ENCODE measurements at regions not wholly inside any gene's neighbourhood (a gene's known extent, or its start where the extent isn't known, plus 50 kb on each side); places are given as distances from the start of the nearest gene placed in this dataset.
"Not testable (repeated sequence)": the region's sequence is repeated elsewhere in the genome, so short reads cannot be mapped to it uniquely, and the experiment has no call there.

DNA sequence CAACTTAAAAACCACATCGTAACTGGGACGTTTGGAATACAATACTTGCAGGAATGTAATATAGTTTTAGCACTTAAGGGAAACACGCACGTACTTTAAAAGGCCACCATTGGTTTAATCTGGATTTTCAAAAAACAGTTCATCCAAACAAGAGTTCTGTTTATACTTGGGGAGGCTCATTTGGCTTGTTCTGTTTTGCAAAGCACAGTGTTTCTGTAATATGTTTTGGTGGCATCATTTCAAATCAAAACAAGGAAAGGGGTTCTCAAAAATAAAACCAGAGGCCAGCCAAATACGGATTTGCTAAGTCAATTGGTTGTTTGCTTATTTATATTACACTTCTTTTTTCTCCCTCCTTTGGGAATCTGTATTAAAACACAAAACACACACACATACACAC, 656.1 kb upstream of the SOX9 start:
- no peak for DNase-seq

DNA sequence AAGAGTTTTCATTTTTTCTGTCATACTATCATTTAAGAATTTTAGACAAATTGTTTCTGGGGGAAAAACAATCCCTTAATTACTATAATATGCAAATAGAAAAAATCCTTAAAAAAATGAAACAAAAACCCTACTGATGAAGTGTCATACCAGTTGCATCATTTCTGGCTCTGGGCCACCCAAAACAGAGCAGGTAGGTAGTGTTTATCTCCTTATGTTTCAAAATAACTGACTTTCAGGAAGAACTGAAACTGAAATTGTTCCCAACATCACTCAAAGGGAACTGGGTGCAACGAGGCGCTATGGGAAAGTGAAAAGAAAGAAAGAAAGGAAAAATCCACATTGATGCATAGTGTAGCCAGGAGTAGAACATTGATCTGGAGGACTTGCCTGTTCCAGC, 653.1 kb upstream of the SOX9 start:
- DNase-seq = no peak

DNA sequence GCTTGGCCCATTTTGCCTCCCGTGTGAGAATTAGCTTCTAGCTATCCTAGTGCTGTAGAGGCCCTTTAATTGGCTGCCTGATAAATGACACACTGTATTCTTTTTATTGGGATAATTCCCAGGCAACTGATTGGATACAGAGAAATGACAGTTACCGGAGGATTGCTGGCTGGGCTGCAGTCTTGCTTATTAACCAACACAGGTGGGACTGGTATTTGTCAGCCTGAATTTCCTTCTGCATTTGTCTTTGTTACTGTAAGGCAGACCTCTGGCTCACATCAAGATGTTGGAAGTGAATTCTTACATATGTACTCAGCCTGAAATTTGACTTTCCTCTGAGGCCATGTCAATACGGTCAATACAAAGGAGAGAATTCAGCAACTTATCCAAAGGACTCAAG, 650.8 kb upstream of the SOX9 start:
- no peak for DNase-seq

DNA sequence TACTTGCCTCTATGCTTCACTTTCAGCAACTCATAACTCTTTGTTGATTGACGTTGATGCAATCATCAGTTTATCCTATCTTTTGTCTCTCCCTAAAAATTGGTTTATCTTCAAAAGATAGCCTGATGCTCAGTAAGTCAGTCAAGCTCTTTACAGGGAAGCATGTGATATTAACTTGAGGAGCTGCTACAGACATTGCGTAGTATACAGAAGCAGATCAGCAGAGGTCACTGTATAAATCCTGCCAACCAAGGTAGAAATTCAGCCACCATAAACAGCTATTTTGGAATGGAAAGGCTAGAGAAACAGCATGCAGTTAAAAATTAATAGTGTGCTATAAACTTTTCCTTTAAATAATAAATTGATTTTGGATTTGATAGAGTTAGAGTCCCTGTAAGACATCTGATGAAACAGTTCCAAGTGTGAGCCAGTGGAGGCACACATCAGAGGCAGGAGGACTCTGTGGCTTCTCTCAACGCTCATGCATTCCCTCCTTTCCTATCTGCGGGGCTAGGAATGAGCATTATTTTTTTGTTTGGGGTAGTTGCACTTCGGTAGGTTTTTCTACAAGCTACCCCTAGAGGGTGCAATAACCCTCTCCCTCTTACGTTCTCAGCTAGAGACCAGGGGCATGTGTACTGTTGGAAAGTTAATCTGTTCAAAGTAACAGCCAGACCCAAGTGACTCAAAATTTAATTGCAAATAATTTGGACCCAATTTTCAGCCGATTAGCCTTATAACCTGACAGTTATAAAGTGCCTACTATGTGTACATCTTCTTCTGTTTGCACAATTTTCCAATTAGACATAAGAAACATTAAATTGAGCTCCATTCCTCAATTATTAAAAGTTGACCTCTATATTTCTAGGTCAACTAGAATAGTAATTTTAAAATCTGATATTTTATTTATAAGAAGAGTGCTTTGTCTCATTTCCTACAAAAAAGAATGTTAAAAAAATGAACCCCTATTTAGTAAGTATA, 647.7 kb upstream of the SOX9 start:
- peak; percentile 46 for DNase-seq

DNA sequence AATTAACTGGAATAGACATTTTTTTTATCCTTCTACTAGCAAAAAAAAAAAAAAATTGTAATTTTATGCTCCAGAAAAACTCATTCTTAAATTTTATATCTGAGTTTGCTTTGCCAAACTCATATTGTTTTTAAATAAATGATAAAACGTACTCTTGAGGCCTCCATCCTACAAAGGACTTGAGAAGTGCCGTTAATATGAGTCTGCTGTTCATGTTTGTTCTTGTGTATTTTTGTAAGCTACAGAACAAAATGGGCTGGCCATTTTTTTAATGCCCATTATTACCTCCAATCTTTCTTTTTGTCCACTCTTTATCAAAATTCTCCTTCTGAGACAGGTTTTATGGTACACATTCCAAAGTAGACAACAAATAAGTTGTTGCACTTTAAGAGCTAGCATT, 643.5 kb upstream of the SOX9 start:
- DNase-seq = no peak

DNA sequence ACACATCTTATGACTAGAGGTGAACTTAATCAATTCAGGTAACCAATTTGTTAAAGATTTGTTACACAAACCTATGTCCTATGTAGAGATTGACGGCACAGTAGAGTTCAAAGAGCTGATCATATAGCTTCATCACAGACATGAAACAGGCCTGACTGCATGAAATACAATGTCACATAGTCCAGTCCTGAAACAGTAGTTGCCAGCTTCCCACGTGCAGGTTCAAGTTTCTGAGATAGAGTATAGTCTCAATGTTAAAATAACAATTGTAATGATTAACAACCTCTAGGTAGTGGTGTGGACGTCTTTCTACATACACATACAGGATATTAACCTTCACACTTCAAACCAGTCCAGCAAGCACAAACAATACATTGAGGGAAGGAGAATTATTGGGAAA, 640.7 kb upstream of the SOX9 start:
- no peak for DNase-seq

DNA sequence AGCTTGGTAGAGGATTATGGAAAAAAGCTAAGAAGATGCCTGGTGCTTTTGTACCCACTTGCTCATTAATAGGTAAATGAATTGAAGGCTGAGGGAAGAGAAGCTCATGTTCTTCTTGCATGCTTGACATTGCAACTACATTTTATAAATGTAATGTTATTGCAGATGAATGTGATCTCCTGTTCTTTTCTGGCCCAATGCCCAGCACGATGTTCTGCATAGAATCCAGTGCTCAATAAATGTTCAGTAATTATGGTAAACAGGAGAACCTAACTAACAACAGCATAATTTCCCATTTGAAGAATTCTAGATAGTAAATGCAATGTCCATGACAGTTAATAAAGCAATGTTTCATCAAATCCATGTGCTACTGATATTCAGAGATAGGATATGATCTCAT, 638.2 kb upstream of the SOX9 start:
- no peak for DNase-seq

DNA sequence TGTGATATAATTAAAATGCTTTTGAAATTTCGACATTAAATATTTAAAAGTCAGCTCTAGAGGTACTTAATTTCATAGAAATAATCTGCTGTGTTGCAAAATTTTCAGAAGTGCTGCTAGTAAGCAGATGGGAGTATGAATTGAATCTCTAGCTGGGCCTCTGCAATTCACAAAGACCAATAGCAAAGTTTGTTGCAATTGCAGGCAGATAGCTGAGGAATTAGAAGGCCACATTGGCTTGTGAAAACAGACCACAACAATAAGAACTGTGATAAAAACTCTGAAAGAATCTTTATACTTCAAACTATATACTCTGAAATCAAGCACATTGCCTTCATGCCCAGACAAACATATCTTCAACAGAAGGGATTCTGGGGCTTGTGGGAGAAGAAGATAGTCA, 636.3 kb upstream of the SOX9 start:
- DNase-seq = no peak

DNA sequence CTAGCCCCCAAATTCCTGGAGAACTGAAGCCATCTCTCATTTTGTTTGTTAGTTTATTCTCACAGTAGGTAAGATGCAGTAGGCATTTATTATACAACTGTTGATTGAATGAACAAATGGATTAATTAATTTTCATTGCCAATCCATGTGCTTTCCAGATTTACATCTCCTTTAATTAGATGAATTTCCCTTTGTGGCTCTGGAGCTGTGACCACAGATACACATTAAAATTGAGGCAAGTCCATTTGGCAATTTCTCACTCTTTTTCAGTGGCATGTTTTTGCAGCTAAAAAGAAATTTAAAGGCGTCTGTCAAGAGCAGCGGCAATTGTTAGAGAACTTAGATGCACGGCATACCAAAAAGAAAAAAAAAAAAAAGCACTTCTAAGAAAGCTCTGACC, 635.4 kb upstream of the SOX9 start:
- no peak for DNase-seq

DNA sequence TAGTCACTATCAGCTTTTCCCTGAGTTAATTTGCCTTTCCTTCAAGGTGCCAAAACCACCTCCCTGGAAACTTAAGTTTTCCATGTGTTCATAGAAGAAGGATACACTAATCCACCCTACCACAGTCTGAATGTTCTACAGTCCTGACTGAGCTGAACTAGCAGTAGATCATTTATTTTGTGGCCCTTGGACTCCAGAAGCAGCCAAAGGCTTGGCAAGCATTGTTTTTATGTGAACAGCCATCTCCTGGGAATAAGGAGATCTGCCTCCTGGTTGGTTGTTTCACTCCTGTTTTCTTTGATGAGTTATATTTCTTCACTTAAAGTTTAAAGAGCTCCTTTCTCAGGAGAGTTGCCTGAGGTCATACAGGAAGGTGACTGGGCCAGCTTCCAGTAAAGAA, 634.6 kb upstream of the SOX9 start:
- DNase-seq = no peak

DNA sequence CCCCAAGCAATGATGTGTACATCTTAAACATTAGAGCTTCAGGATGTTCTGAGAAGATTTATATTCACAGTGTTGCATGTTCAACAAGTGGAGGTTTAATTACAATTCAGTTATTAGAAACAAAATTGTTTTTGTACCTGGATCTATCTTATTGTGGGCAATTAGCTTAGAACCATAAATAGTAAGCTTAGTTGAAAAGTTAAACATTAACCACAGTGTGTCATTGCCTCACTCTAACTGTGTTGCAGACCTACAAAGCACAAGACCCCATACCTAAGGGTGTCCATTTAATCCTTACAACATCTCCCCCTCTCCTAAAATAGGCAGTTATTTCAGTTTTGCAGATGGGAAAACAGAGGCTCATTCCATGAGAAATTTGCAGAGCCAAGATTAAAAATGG, 632.0 kb upstream of the SOX9 start:
- no peak for DNase-seq

DNA sequence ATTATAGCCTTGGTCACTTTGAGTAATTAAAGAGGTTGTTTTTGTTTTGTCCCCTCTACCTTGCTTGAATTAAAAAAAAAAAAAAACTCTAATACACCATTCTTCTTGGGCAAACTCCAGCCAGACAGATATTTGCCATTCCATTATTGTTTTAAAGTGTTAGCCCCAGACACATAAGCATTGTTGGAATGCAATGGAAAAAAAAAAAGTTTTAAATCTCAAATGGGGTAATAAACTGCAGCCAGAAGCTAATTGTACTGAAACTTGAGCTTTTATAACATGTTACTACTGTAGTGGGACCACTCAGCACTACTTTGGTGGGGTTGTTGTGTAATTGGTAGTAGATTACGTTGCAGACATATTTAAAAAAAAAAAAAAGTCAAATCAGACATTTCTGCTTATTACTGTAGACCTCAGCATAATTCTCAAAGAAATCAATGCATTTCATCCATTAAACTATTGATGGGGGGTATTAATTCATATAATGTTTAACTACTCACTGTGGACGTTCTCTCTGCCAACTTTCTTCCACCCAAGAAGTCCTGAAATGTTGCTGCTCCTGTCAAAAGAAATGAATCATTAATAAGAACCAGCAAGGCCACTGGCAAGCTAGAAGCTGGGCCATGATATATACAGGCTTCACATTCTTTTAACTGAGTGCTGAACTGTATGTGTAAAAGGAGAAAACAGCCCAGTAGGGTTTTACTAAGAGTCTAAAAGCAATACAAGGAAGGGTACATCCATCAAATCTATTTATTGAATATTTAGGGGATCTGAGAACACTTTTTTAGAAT, 626.6 kb upstream of the SOX9 start:
- no peak for DNase-seq

DNA sequence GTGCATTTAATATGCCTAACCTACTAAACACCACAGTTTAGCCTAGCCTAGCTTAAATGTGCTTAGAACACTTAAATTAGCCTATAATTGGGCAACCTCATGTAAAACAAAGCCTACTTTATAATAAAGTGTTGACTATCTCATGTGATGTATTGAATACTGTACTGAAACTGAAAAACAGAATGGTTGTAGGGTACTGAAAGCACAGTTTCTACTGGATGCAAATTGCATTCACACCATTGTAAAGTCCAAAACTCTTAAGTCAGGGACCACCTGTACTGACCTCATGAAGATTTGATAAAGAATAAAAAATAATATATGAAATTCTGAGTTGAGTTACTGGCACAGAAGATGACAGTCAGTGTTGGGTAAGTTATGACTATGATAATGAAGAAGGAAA, 625.4 kb upstream of the SOX9 start:
- DNase-seq = no peak

DNA sequence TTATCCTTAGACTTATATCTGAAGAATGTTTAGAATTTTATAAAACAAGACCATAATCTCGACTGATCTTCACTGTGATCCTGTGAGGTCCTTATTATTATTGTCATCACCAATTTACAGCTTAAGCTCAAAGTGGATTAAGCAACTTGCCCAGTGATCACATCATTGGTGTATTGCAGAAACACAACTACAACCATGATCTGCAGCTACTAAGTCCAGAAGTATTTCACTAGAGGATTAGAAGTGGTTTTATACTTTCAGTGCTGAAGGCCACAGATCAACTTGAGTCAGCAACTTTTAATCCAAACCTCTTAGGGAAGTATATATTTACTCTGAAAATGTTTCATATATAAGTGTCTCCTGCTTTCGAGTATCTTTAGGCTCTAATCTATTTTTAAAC, 624.3 kb upstream of the SOX9 start:
- no peak for DNase-seq

DNA sequence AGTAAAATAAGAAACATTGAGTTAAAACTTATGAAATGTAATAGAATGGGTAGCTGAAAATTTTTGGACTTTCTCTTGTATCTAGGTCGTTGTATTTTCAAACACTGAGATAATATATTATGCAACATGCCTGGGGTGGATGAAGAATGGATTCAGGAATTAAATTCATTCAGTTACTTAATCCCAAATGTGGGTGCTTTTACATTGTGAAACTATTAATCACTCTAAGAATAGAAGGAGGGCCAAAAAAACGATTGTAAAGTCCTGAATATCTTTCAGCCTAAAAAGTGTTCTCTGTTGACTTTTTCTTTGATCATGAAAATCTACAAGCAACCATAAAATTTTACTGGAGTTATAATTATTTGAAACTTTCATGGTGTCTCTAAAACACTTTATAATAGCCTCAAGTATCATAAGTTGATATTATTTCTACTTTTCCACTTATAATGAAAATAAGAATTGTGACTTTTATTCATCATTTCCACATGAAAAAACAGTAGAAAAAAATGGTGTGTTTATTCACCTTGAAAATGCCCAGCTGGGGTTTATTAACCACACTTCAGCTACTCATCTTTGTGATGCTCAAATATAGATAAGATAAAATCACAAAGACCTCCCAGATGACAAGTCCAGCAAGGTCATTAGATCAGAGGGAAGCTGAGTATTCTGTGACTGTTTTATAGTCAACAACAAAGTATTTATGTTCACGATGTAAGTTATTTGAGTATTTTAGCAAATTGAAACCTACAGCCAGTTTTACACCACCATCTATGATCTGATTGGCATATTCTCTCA, 619.9 kb upstream of the SOX9 start:
- no peak for DNase-seq

DNA sequence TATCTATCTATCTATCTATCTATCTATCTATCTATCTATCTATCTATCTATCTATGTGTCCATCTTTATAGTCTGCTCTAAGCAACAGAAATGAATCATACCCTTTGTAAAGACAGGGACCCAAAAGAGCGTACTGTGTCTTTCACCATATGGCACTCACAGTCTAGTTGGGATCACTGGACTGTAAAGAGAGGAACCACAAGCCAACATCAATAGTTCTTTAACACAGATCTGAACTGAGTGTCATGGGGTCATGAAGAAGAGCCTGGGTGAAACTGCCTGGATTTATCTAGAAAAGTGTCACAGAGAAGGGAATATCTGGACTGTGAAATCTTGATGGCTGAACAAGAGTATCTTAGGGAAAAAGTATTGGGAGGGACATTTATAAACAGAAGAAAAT, 619.1 kb upstream of the SOX9 start:
- no peak for DNase-seq

DNA sequence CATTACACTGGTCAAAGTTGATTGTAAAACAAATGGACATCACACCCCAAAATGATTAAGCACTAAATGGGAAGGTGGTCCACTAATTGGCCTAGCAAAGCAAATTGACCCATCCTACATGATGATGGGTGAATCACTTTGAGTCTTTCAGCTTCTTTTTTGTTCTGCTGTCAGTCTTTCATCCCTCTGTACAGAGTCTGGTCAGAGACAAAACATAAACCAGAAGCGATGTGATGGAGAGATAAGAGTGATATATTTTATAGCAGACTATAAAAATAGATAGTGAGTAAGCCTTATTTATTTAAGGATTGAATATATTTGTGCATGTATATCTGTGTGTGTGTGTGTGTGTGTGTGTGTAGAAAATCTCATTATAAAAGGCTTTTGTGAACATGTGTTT, 618.4 kb upstream of the SOX9 start:
- peak; percentile 78 for DNase-seq

DNA sequence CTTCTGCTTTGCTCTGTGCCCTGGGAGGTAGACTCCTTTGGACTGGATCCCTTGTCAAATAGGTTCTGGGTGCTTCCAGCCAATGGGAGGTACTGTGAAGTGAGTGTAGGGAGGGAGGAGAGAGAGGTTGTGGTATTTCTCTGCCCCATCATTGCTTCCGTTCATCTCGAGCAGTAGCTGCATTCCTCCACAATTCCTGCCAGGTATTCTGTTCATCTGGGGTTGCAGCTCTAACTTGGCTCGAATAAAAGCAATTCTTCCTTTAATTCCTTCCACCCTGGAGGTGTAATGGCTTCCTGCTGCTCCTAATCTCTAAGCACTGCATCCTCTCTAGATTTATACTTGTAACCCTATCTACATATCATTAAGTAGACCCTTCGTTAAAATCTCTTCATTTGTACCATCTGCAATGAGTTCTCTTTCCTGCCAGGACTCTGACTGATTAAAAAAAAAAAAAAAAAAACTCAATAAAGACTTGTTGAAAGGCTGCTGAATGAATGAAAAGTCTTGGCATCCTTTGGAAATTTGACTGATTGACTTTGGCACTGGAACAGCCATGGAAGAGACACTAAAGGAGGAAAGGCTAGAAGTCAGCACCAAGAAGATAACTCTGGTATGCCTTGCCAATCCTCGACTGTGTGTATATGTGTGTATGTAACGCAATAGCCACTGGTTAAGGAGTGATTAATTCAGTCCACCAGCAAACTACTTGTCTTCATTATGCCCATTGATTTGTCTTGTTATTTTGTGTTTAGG, 616.9 kb upstream of the SOX9 start:
- no peak for DNase-seq

DNA sequence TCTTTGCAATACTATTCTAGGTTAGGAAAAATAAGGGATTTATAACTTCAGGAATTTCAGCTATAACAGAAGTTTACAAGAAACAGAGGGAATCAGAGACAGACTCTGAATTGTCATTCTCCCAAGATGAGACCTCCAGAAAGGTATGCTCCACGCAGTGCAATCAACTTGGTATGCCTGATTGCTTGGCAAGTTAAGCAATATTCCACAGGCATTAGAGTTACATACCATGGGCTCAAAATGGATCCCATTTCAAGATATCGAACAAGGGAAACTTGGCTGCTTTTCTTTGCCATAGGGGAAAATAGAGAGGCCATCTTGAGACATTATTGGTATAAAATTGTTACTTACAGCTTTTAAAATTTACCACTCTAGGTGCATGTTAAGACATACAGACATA, 615.6 kb upstream of the SOX9 start:
- no peak for DNase-seq

DNA sequence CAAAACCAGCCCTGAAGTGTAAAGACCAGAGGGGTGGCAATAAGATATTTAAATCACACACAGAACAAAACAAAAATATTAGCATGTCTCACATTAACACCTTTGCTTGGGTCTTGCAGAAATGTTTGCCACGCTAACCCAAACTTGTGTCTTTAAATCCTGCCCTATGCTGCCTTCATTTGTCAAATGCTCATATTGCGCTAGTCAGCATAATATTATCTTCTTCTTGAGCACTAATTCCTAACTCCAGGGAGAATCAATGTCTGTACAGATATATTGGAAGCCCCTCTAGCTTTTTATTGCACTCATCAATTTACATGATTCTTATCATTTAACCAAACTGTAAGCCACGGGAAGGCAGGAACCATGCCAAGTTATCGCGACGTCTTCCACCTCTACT, 614.8 kb upstream of the SOX9 start:
- no peak for DNase-seq

DNA sequence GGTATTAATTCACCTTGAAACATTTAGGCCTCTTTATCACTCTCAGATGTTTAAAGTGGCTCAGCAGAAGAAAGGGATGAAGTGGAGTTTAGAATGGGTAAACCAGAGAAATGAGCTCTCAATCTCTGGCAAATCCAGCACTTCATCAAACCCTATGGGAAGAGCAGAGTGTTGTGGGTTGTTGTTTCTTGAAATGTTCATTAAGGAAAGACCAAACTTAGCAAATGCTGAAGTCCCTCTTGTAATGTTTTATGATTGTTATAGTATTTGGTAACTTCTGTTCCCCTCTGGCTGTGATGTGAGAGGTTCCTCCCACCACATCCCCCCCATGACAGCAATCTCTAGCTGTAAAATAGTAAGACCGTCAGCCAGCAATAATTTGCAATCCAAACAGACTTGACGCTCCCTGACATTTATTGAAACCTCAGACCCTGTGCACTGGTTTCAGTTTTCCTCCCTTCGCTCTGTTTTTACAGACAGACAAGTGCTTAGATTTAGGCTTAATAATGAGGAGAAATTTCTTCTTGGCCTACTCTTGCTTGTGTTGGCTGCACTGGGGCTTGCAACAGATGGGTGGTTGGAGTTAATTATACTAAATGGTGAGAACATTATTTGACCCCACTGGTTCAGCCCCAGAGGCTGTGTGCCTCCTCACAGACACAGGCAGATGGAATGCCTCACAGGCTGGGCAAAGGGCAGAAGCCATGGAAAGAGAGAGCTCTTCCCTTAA, 609.4 kb upstream of the SOX9 start:
- no peak for DNase-seq

DNA sequence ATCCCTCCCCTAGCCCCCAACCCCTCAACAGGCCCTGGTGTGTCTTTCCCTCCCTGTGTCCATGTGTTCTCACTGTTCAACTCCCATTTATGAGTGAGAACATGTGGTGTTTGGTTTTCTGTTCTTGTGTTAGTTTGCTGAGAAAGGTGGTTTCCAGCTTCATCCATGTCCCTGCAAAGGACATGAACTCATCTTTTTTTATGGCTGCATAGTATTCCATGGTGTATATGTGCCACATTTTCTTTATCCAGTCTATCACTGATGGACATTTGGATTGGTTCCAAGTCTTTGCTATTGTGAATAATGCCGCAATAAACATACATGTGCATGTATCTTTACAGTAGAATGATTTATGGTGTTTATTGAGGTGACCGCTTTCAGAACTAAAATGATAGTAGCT, 607.1 kb upstream of the SOX9 start:
- DNase-seq = not testable (repeated sequence)

All from DMS153 (cell line).